Kidney glomerular epithelial cell (primary cell): ENCODE measurements at regions not wholly inside any gene's neighbourhood (a gene's known extent, or its start where the extent isn't known, plus 50 kb on each side); places are given as distances from the start of the nearest gene placed in this dataset.
"Not testable (repeated sequence)": the region's sequence is repeated elsewhere in the genome, so short reads cannot be mapped to it uniquely, and the experiment has no call there.

Source experiments
- DNase-seq: peaks from one replicate; lab custom pipeline; 2025; lab: John Stamatoyannopoulos, UW

- DNase-seq, result no peak
These were observed 98.3 kb upstream of the PHACTR1 start for GRCh38 chr6:12618296-12618695.

- no peak for DNase-seq
These were observed 94.8 kb upstream of the PHACTR1 start for GRCh38 chr6:12621754-12622153.

DNA sequence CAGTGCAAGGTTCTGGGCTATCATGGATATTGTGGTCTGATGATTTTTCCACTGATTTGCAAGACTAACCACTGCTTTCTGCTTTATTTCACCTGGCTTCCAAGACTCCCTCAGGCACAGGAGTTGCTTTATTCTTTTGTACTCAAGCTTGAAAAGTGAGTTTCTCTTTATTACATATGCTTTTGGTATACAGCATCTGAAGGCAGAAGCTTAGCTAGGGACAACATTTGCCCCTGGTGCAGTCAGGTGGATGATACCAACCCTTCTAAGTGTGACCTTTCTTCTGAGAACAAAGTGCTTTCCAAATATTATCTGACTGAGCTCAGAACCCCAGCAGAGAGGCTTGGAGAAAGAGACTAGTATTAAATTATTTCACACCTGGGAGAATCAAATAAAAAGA, 94.0 kb upstream of the PHACTR1 start:
- DNase-seq, result peak; percentile 29

- no peak for DNase-seq
These were observed 92.3 kb upstream of the PHACTR1 start for GRCh38 chr6:12624142-12624837.

DNA sequence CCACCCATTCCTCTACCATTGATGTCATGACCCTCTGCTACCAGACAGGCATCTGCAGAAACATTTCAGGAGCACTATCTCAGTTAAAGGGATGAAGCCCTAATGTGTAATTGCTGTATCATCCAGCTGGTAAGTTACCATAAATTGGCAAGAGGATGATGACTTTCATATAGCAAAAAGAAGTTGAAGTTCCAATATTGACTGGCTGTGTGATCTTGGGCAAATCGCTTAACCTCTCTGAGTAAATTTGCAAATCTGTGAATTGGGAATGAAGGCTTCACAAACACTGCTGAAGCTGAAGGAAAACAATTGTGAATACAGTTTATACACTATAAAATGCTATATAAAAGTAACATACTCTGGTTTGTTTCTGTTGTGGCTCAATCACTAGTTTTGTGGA, 89.5 kb upstream of the PHACTR1 start:
- no peak for DNase-seq

DNA sequence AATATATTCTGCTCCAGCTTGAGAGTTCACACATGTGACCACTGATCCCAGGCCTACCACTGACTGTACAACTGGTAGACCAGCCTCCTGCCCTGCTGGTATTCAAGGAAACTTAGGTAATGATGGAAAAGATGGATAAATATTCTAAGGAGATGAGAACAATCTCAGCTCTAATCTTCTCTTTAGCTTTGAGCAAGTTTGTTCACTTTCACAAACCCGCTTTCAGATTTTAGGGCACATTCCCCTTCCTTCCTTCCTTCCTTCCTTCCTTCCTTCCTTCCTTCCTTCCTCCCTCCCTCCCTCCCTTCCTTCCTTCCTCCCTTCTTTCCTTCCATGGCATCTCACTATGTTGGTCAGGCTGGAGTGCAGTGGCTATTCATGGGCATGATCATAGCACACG, 88.2 kb upstream of the PHACTR1 start:
- no peak for DNase-seq

GRCh38 chr6:12633746-12634145, 82.8 kb upstream of the PHACTR1 start:
- not testable (repeated sequence) for DNase-seq

DNA sequence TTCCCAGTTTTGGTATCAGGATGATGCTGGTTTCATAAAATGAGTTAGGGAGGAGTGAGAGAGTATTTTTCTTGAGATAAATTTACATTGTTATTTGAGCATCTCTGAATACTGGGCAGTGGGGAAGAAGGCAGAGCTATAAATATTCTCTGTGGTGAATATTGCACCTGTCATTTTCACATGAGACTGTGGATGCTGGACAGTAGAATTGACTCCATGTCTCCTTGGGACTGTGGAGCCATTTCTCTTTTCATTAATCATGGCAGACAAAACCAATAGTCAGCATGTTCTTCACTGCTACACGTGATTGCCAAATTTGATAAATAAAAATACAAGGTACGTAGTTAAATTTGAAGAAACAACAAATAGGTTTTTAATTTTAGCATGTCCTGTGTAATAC, 81.2 kb upstream of the PHACTR1 start:
- DNase-seq, result no peak

DNA sequence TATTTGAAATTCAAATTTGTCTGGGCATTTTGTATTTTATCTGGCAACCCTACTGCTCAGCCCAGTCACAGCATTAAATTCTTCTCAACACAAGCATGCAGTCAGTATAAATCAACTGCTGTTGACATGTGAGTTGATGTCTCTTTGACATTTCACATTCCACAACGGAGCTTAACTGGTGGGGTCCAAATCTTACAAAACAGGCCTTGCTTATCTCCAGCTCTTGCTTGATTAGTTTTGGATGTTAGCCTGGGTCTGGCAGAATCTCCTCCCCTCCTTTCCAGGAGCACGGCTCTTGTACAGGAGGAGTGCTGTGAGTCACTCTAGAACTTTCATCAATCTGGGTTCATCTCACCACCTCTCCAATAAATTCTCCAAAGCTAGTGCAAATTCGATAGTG, 80.8 kb upstream of the PHACTR1 start:
- no peak for DNase-seq

- DNase-seq, result no peak
These were observed 80.2 kb upstream of the PHACTR1 start for GRCh38 chr6:12636336-12636735.

GRCh38 chr6:12637960-12638641, 78.5 kb upstream of the PHACTR1 start:
- peak; percentile 70 for DNase-seq

DNA sequence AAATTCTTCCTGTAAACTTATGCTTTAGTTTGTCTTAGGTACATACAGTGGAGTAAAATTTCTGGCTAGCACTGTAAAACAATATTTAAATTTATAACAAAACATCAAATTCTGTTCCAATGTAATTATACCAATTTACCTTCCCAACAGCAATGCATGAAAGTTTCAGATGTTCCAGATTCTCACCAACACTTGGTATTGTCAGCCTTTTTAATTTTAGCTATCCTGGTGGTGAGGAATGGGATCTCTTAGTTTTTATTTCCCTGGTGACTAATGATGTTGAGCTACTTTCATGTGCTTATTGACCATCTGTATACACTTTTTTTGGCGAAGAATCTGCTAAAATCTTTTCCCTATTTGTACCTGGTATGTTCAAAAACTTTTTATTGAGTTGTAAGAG, 76.1 kb upstream of the PHACTR1 start:
- no peak for DNase-seq

GRCh38 chr6:12641785-12642184, 74.8 kb upstream of the PHACTR1 start:
- DNase-seq, result not testable (repeated sequence)

DNA sequence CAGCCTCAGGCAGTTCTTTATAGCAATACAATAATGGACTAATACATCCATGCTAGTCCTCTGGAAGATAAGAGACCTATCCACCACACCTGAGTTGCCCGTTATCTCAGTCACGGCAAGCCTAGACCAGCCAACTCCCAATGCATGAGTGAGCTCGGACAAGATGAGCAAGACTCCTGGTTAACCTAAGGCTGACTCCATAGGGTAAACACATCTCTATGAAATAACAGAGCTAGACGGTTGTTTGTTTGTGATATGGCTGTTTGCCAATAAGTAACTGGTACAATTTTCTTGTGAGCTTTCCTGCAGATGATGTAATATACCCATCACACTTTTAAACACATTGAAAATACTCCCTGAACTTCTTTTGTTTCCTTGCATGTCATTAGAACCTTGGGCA, 70.6 kb upstream of the PHACTR1 start:
- no peak for DNase-seq

DNA sequence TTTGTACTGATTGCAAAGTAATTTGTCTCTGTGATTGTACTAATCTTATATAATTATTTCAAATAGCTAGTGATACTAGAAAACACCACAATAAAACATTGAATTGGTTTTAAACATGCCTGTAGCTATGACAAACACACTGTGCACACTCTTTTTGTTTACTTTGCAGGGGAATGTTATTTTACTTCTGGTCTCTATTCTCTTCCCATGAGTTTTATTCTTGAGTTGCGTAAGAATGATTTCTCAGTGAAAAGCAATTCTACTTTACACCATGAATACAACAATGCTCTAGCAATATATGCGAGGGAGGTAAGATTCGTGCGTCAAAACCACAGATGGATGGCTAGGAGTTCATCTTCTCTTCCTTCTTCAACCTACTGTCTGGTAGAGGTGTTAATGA, 68.4 kb upstream of the PHACTR1 start:
- no peak for DNase-seq

GRCh38 chr6:12649325-12649724, 67.2 kb upstream of the PHACTR1 start:
- no peak for DNase-seq

DNA sequence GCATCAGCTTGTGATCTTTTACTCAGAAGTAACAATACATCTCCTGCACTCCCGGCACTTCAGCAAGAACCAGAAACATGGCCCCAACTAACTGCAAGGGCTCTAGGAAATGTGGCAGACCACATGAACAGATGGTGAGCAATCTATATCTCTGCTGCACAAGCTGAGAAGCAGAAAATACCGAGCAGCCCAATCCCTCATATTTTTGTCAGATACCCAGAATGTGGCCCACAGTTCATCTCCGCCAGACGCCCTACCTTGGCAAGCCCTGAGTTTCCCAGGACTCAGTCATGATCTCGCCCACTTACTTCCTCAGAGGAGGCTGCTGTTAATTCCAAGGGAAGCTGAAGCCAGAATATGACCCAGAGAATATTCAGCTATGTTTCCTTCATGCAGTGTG, 63.1 kb upstream of the PHACTR1 start:
- DNase-seq, result no peak

GRCh38 chr6:12654107-12654506, 62.5 kb upstream of the PHACTR1 start:
- DNase-seq, result no peak

- no peak for DNase-seq
These were observed 62.1 kb upstream of the PHACTR1 start for GRCh38 chr6:12654514-12654913.

DNA sequence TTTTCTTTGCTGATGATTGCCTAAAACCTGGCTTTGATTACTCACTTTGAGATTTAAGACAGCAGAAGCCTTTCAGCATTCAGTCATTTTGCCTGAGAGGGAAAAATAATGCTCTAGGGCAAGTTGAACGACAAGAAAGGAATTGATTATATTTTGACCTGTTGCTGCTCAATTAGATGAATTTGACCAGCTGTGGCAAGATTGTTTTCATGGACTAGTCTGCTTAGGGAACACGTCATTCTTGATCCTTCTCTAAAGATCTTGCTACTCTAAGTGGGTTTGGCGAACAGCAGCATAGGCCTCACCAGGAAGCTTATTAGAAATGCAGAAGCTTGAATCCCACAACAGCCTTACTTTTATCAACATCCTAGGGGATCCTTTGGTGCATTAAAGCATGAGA, 59.7 kb upstream of the PHACTR1 start:
- DNase-seq, result no peak

GRCh38 chr6:12657884-12658283, 58.7 kb upstream of the PHACTR1 start:
- DNase-seq, result no peak

- DNase-seq, result no peak
These were observed 55.0 kb upstream of the PHACTR1 start for GRCh38 chr6:12661432-12662089.
